Cardiac fibroblast (primary cell): ENCODE measurements at regions not wholly inside any gene's neighbourhood (a gene's known extent, or its start where the extent isn't known, plus 50 kb on each side); places are given as distances from the start of the nearest gene placed in this dataset.
A peak's percentile ranks its signal among the peaks of the same experiment; 100 is the strongest.

ENCODE experiments used
- DNase-seq, 2 donors: peaks; one replicate each; pipeline versions ENCODE4 v3.0.0 to v3.0.0-alpha.2; 2010; ENCODE audit warnings: low read depth in 2 of 2
- H3K4me3 ChIP-seq, 2 donors: replicated peaks in 1 of 2; 1 replicate in 1 of 2; 2 replicates in 1 of 2; pipeline ENCODE4 v1.5.1; 2011; ENCODE audit warnings: low read depth in 2 of 2, low read length in 2 of 2, mild to moderate bottlenecking in 2 of 2, moderate library complexity in 1 of 2
- TF ChIP-seq, protein P1 (sequence below): IDR thresholded peaks from one replicate; pipeline ENCODE4 v1.5.1; 2011; ENCODE audit warnings: low read depth, mild to moderate bottlenecking, low read length, inconsistent platforms

- DNase-seq = no peak
- no peak overlapping the region for H3K4me3 ChIP-seq
- TF ChIP-seq, protein P1, sequence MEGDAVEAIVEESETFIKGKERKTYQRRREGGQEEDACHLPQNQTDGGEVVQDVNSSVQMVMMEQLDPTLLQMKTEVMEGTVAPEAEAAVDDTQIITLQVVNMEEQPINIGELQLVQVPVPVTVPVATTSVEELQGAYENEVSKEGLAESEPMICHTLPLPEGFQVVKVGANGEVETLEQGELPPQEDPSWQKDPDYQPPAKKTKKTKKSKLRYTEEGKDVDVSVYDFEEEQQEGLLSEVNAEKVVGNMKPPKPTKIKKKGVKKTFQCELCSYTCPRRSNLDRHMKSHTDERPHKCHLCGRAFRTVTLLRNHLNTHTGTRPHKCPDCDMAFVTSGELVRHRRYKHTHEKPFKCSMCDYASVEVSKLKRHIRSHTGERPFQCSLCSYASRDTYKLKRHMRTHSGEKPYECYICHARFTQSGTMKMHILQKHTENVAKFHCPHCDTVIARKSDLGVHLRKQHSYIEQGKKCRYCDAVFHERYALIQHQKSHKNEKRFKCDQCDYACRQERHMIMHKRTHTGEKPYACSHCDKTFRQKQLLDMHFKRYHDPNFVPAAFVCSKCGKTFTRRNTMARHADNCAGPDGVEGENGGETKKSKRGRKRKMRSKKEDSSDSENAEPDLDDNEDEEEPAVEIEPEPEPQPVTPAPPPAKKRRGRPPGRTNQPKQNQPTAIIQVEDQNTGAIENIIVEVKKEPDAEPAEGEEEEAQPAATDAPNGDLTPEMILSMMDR = no peak
Measured at GRCh38 chr2:223701761-223702160, 99.6 kb upstream of the SCG2 start.

DNA sequence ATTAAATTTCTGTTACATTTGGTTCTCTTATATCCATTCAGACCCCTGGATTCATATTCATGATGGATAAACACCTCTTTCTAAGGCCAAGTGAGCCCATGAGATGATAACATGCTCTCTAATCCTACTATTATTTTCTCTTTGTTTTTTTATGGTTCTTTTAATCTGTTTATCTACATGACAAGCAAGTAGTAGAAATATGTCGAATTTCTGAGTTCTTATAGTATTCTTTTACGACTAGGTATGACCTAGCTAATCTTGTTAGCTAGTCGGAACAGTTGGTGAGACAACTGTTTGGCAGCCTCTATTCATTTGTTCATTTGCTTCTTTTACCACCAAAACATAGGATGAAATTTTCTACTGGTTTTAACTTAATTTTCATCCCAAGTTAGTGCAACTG, 98.1 kb upstream of the SCG2 start:
- DNase-seq = no peak
- TF ChIP-seq, protein P1 = no peak

DNA sequence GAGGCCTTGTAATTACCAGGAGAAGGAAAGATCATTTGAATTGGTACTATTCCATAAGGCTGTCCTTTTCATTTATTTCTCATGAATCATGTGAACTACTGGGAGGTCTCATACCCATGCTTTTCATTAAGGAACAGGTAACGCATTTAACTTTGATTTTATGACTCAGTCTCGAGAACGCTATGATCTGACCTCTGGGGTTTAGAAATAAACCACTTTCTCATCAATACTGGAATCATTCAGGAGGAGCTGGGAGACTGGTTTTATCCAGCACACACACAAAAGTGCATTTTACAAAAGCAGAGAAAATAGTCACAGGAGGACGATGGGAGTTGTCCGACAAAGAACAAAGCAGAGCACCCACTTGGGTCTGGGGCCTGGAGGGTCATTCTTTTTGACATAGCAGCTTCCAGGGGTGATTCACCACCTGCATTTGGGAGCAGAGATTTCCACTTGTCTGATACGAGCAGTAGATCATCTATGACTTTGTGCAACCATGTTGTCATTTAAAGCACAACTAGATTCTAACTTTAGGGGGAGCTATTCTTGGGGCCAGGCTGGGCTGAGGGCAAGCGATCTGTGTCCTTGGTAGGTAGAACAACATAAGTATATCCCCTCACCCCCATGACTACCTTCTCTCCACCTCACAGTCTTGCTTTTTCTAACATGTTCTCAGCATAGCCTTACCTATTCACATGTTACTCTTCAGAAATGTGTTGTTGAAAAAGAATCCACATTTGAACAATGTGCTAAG, 95.9 kb upstream of the SCG2 start:
- TF ChIP-seq, protein P1 = no peak
- no peak overlapping the region for H3K4me3 ChIP-seq
- DNase-seq = peak in 1 of 2 donors; percentile 15

More for the DNA sequence above, 98.1 kb upstream of the SCG2 start:
- H3K4me3 ChIP-seq = no peak overlapping the region

- H3K4me3 ChIP-seq = no peak overlapping the region
- DNase-seq = peak in 1 of 2 donors; percentile 7
- TF ChIP-seq, protein P1 = no peak
Measured at GRCh38 chr2:223697316-223697891, 95.2 kb upstream of the SCG2 start.

- DNase-seq = peak in 1 of 2 donors; percentile 60
- TF ChIP-seq, protein P1 = no peak
Measured at GRCh38 chr2:223696719-223697118, 94.6 kb upstream of the SCG2 start.

GRCh38 chr2:223692191-223692947, 90.2 kb upstream of the SCG2 start:
- peak; percentile 75 to 76 for DNase-seq
- H3K4me3 ChIP-seq = no peak overlapping the region
- TF ChIP-seq, protein P1 = peak; percentile 82

More at GRCh38 chr2:223696719-223697118, 94.6 kb upstream of the SCG2 start:
- no peak overlapping the region for H3K4me3 ChIP-seq
